Neural cell (in vitro differentiated cells): ENCODE measurements at regions not wholly inside any gene's neighbourhood (a gene's known extent, or its start where the extent isn't known, plus 50 kb on each side); places are given as distances from the start of the nearest gene placed in this dataset.

Experiments used
- H2AFZ ChIP-seq: fragments of 200-600, 300-800 bp; sonication (generic), shearing (Covaris generic); 2 replicates; pipeline ENCODE4 v1.6.0; 2014; ENCODE audit warnings: low read depth, mild to moderate bottlenecking, antibody characterized with exemption, low read length, moderate library complexity
- H3F3A ChIP-seq: fragments of 200-600 bp; shearing (Covaris generic); 2 replicates; pipeline ENCODE4 v1.6.1; 2016; ENCODE audit warnings: mild to moderate bottlenecking, moderate library complexity, mixed read lengths, antibody characterized with exemption, low read length; ENCODE audit not compliant: insufficient read depth, poor library complexity, severe bottlenecking
- H3K27ac ChIP-seq: fragments of 200-600, 300-800 bp; sonication (generic), shearing (Covaris generic); 2 replicates; pipeline ENCODE4 v1.5.1; 2014; ENCODE audit warnings: mild to moderate bottlenecking, low read length, moderate library complexity
- H3K27me3 ChIP-seq: fragments of 300-800, 200-600 bp; sonication (generic), shearing (Covaris generic); 2 replicates; pipeline ENCODE4 v1.6.0; 2014; ENCODE audit warnings: mild to moderate bottlenecking, low read depth, low read length, moderate library complexity; ENCODE audit not compliant: insufficient read depth
- H3K36me3 ChIP-seq: fragments of 300-800, 200-600 bp; sonication (generic), shearing (Covaris generic); 2 replicates; pipeline ENCODE4 v1.5.1; 2014; ENCODE audit warnings: mild to moderate bottlenecking, antibody characterized with exemption, low read length, moderate library complexity; ENCODE audit not compliant: insufficient read depth
- H3K4me2 ChIP-seq: fragments of 300-800, 200-600 bp; sonication (generic), shearing (Covaris generic); 2 replicates; pipeline ENCODE4 v1.6.0; 2014; ENCODE audit warnings: mild to moderate bottlenecking, low read length
- H3K4me3 ChIP-seq: fragments of 300-800, 200-600 bp; sonication (generic), shearing (Covaris generic); 2 replicates; pipeline ENCODE4 v1.5.1; 2014; ENCODE audit warnings: mild to moderate bottlenecking, low read length, moderate library complexity
- H3K79me2 ChIP-seq: fragments of 200-600 bp; shearing (Covaris generic); replicated peaks from 2 replicates; pipeline ENCODE4 v1.6.0; 2014; ENCODE audit warnings: mild to moderate bottlenecking, low read length, moderate library complexity; ENCODE audit not compliant: insufficient read depth
- H3K9ac ChIP-seq: fragments of 300-800, 200-600 bp; sonication (generic), shearing (Covaris generic); 2 replicates; pipeline ENCODE4 v1.6.1; 2016; ENCODE audit warnings: mild to moderate bottlenecking, low read length, mixed read lengths
- H3K9me2 ChIP-seq: fragments of 200-600 bp; shearing (Covaris generic); 2 replicates; pipeline ENCODE4 v1.6.1; 2016; ENCODE audit warnings: mild to moderate bottlenecking, low read length, mixed read lengths; ENCODE audit not compliant: insufficient read depth
- H3K9me3 ChIP-seq: fragments of 200-600, 300-800 bp; sonication (generic), shearing (Covaris generic); 2 replicates; pipeline ENCODE4 v1.6.1; 2016; ENCODE audit warnings: mild to moderate bottlenecking, mixed run types, low read length, moderate library complexity, mixed read lengths
- H4K20me1 ChIP-seq: fragments of 200-600 bp; shearing (Covaris generic); 2 replicates; pipeline ENCODE4 v1.6.1; 2016; ENCODE audit warnings: mild to moderate bottlenecking, mixed run types; ENCODE audit not compliant: insufficient read depth
- CTCF ChIP-seq: fragments of 450-650 bp; IDR thresholded peaks from 2 replicates; pipeline ENCODE4 v1.5.1; 2014; ENCODE audit warnings: antibody characterized with exemption, mild to moderate bottlenecking, moderate library complexity; ENCODE audit not compliant: poor library complexity, severe bottlenecking
- EP300 ChIP-seq: fragments of 450-650 bp; conservative IDR thresholded peaks from 2 replicates; pipeline ENCODE4 v1.6.1; 2014; ENCODE audit warnings: antibody characterized with exemption, mild to moderate bottlenecking, moderate library complexity; ENCODE audit not compliant: poor library complexity, severe bottlenecking
- EZH2 ChIP-seq: fragments of 200-600, 300-800 bp; shearing (Covaris generic), sonication (generic); IDR thresholded peaks from 2 replicates; pipeline ENCODE4 v1.6.1; 2014; ENCODE audit warnings: antibody characterized with exemption, low read length, borderline replicate concordance, mild to moderate bottlenecking; ENCODE audit not compliant: insufficient read depth, poor library complexity, severe bottlenecking
- MXI1 ChIP-seq: fragments of 450-650 bp; conservative IDR thresholded peaks from 2 replicates; pipeline ENCODE4 v1.6.1; 2014; ENCODE audit warnings: antibody characterized with exemption, mild to moderate bottlenecking; ENCODE audit not compliant: poor library complexity, severe bottlenecking
- POLR2AphosphoS5 ChIP-seq: IDR thresholded peaks from 2 replicates; pipeline ENCODE4 v1.6.1; 2012
- RAD21 ChIP-seq: fragments of 450-650 bp; conservative IDR thresholded peaks from 2 replicates; pipeline ENCODE4 v1.6.1; 2014; ENCODE audit warnings: antibody characterized with exemption, mild to moderate bottlenecking, moderate library complexity
- REST ChIP-seq: IDR thresholded peaks from 2 replicates; pipeline ENCODE4 v1.6.1; 2012; ENCODE audit warnings: borderline replicate concordance
- SMC3 ChIP-seq: fragments of 450-650 bp; conservative IDR thresholded peaks from 2 replicates; pipeline ENCODE4 v1.6.1; 2014; ENCODE audit warnings: antibody characterized with exemption, mild to moderate bottlenecking, moderate library complexity; ENCODE audit not compliant: poor library complexity
- TAF1 ChIP-seq: IDR thresholded peaks from 2 replicates; pipeline ENCODE4 v1.6.1; 2012; ENCODE audit warnings: low read depth

GRCh38 chr18:28946471-28946870 is 769.5 kb upstream of the CDH2 start:
- H3K27ac ChIP-seq, result no peak overlapping the region
- TF ChIP-seq POLR2AphosphoS5 (no peak), RAD21 (no peak), CTCF (no peak), EZH2 (no peak), EP300 (no peak), REST (no peak), TAF1 (no peak), MXI1 (no peak)
- H3K79me2 ChIP-seq, result no peaks in the 10 kb centered on the region
- no peaks in the 10 kb centered on the region for H4K20me1 ChIP-seq
- H3K9ac ChIP-seq, result no peak overlapping the region
- H3K4me2 ChIP-seq, result no peak overlapping the region
- no peaks in the 10 kb centered on the region for H3K36me3 ChIP-seq
- H2AFZ ChIP-seq, result no peak overlapping the region
- no peaks in the 10 kb centered on the region for H3K27me3 ChIP-seq
- H3K9me3 ChIP-seq, result peaks cover 6% of the 10 kb centered on the region
- H3K4me3 ChIP-seq, result no peak overlapping the region
- no peaks in the 10 kb centered on the region for H3K9me2 ChIP-seq
- no peaks in the 10 kb centered on the region for H3F3A ChIP-seq

- no peaks in the 10 kb centered on the region for H3K27me3 ChIP-seq
- peak overlapping the region; percentile 30 for H3K27ac ChIP-seq
- no peaks in the 10 kb centered on the region for H3F3A ChIP-seq
- H3K9me3 ChIP-seq, result no peaks in the 10 kb centered on the region
- no peak overlapping the region for H3K4me2 ChIP-seq
- no peaks in the 10 kb centered on the region for H3K79me2 ChIP-seq
- no peak overlapping the region for H2AFZ ChIP-seq
- H3K9ac ChIP-seq, result no peak overlapping the region
- no peaks in the 10 kb centered on the region for H3K36me3 ChIP-seq
- peak; percentile 67 for TF ChIP-seq POLR2AphosphoS5
- TF ChIP-seq TAF1, result no peak
- TF ChIP-seq EP300, result peak; percentile 94
- TF ChIP-seq MXI1, result no peak
- no peak for TF ChIP-seq SMC3
- TF ChIP-seq RAD21, result no peak
- H3K4me3 ChIP-seq, result no peak overlapping the region
- no peaks in the 10 kb centered on the region for H4K20me1 ChIP-seq
- no peaks in the 10 kb centered on the region for H3K9me2 ChIP-seq
These were observed 746.0 kb upstream of the CDH2 start for GRCh38 chr18:28922936-28923335.
